ENCODE measurements at regions not wholly inside any gene's neighbourhood (a gene's known extent, or its start where the extent isn't known, plus 50 kb on each side); places are given as distances from the start of the nearest gene placed in this dataset.
"Not testable (repeated sequence)": the region's sequence is repeated elsewhere in the genome, so short reads cannot be mapped to it uniquely, and the experiment has no call there.

- no peak overlapping the region for H3K4me3 ChIP-seq (ENCODE audit: low read depth in 1 of 2, low read length in 2 of 2)
- no peaks in the 10 kb centered on the region for H3K36me3 ChIP-seq (ENCODE audit: control insufficient read depth in 1 of 2, insufficient read depth in 2 of 2, low read length in 2 of 2)
- H3K27ac ChIP-seq (ENCODE audit: low read length), result no peak overlapping the region
- no peaks in the 10 kb centered on the region for H3K4me1 ChIP-seq (ENCODE audit: control insufficient read depth in 1 of 2, insufficient read depth in 2 of 2, low read length in 2 of 2)
- H3K27me3 ChIP-seq (ENCODE audit: low read depth, low read length), result no peaks in the 10 kb centered on the region
- H3K9me3 ChIP-seq (ENCODE audit: control insufficient read depth in 1 of 2, low read length in 2 of 2), result no peaks in the 10 kb centered on the region
Observed at GRCh38 chr11:46207270-46207669, 70.2 kb upstream of the CREB3L1 start.

- H3K36me3 ChIP-seq (ENCODE audit: control insufficient read depth in 1 of 2, insufficient read depth in 2 of 2, low read length in 2 of 2); H3K4me1 ChIP-seq (ENCODE audit: control insufficient read depth in 1 of 2, insufficient read depth in 2 of 2, low read length in 2 of 2); H3K9me3 ChIP-seq (ENCODE audit: control insufficient read depth in 1 of 2, low read length in 2 of 2); H3K4me3 ChIP-seq (ENCODE audit: low read depth in 1 of 2, low read length in 2 of 2); H3K27ac ChIP-seq (ENCODE audit: low read length); H3K27me3 ChIP-seq (ENCODE audit: low read depth, low read length): not testable (repeated sequence)
Observed at GRCh38 chr11:46204415-46204814, 73.0 kb upstream of the CREB3L1 start.

DNA sequence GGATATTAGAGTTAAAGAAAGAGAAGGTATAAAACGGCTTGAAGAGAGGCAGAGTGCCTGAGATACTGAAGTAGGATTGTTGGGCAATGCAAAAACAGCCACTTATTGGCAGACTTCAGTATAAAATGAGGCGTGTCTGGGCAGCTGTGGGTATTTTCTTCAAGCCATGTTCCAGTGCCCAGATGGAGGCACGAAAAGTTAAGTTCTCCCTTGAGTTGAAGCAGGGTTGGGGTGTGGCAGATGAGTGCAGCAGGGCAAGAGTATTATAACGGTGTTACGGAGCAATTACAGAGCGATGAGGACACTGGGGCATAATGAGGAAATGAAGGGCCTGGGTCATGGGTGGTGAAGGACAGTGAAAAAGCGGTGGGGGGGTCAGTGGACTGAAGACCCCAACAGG is 73.7 kb upstream of the CREB3L1 start:
- no peak overlapping the region for H3K4me3 ChIP-seq (ENCODE audit: low read depth in 1 of 2, low read length in 2 of 2)
- no peaks in the 10 kb centered on the region for H3K4me1 ChIP-seq (ENCODE audit: control insufficient read depth in 1 of 2, insufficient read depth in 2 of 2, low read length in 2 of 2)
- H3K36me3 ChIP-seq (ENCODE audit: control insufficient read depth in 1 of 2, insufficient read depth in 2 of 2, low read length in 2 of 2), result no peaks in the 10 kb centered on the region
- H3K27me3 ChIP-seq (ENCODE audit: low read depth, low read length), result no peaks in the 10 kb centered on the region
- no peaks in the 10 kb centered on the region for H3K9me3 ChIP-seq (ENCODE audit: control insufficient read depth in 1 of 2, low read length in 2 of 2)
- no peak overlapping the region for H3K27ac ChIP-seq (ENCODE audit: low read length)

DNA sequence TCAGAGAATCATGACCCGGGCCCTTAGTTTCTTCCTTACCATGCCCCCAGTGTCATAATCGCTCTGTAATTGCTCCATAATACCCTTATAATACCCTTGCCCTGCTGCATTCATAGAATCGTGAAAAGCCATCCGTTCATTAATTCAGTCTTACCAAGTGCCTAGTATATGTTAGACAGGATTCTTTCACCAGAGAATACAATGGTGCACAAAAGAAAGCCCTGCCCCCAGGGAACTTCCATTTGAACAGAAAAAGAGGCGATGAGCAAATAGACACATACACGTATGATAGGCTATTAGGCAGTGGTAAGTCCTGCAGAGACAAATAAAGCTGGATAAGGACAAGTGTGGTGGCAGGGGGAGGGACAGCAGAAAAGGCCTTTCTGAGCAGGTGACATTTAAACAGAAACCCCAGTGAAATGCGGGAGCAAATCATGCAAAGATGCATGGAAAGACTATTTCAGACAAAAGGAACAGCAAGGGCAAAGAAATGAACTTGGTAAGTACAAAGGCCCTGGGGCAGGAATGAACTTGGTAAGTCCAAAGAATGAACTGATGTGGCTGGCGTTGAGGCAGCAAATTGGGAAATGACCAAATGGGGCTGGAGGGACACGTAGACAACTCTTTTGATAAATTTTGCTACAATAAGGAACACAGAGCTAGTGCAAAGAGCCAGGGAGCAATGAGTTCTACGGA is 74.6 kb upstream of the CREB3L1 start:
- no peaks in the 10 kb centered on the region for H3K9me3 ChIP-seq (ENCODE audit: control insufficient read depth in 1 of 2, low read length in 2 of 2)
- no peak overlapping the region for H3K27ac ChIP-seq (ENCODE audit: low read length)
- no peak overlapping the region for H3K4me3 ChIP-seq (ENCODE audit: low read depth in 1 of 2, low read length in 2 of 2)

GRCh38 chr11:46202149-46202548 is 75.3 kb upstream of the CREB3L1 start:
- Histone ChIP-seq H3K27me3 (ENCODE audit: low read depth, low read length) (no peaks in the 10 kb centered on the region), H3K4me3 (ENCODE audit: low read depth in 1 of 2, low read length in 2 of 2) (no peak overlapping the region)

More for the DNA sequence above, 74.6 kb upstream of the CREB3L1 start:
- Histone ChIP-seq H3K27me3 (ENCODE audit: low read depth, low read length) (no peaks in the 10 kb centered on the region), H3K4me1 (ENCODE audit: control insufficient read depth in 1 of 2, insufficient read depth in 2 of 2, low read length in 2 of 2) (no peaks in the 10 kb centered on the region), H3K36me3 (ENCODE audit: control insufficient read depth in 1 of 2, insufficient read depth in 2 of 2, low read length in 2 of 2) (no peaks in the 10 kb centered on the region)

DNA sequence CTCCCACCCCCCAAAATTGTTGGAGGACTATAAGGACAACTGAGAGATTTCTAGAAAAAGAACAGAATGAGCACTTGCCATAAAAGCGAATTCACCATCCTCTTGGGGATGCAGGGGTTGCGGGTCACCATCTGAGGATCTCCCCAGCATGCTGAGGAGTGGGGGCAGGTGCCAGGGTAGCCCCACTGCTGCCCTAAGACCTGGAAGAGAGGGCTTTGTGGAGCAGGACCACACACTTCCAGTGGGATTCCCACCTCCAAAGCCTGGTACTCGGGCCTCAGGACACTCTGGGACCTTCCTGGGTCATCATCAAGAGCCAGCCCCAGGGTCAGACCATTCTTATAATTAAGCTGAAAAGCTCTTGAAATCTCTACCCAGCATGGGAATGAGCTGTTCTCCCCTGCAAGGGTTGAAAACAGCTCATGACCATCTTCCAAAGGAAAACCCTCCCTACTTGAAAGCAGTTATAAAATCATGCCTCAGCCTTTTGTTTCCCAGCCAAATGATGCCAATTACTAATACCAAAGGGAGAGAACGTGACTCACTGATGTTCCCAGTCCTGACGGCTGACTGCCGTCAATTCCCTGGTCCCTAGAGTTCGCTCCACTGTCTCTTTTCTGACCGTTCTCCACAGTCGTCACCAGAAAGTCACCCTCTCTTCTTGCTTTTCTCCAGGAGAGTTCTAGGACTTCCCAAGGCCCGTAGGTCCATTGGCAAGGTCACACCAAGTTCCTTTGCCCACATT is 76.8 kb upstream of the CREB3L1 start:
- H3K9me3 ChIP-seq (ENCODE audit: control insufficient read depth in 1 of 2, low read length in 2 of 2), result no peaks in the 10 kb centered on the region
- H3K27ac ChIP-seq (ENCODE audit: low read length), result no peak overlapping the region
- H3K36me3 ChIP-seq (ENCODE audit: control insufficient read depth in 1 of 2, insufficient read depth in 2 of 2, low read length in 2 of 2), result no peaks in the 10 kb centered on the region
- H3K4me1 ChIP-seq (ENCODE audit: control insufficient read depth in 1 of 2, insufficient read depth in 2 of 2, low read length in 2 of 2), result no peaks in the 10 kb centered on the region
- no peaks in the 10 kb centered on the region for H3K27me3 ChIP-seq (ENCODE audit: low read depth, low read length)
- H3K4me3 ChIP-seq (ENCODE audit: low read depth in 1 of 2, low read length in 2 of 2), result no peak overlapping the region

More at GRCh38 chr11:46202149-46202548, 75.3 kb upstream of the CREB3L1 start:
- Histone ChIP-seq H3K36me3 (ENCODE audit: control insufficient read depth in 1 of 2, insufficient read depth in 2 of 2, low read length in 2 of 2) (no peaks in the 10 kb centered on the region), H3K4me1 (ENCODE audit: control insufficient read depth in 1 of 2, insufficient read depth in 2 of 2, low read length in 2 of 2) (no peaks in the 10 kb centered on the region), H3K27ac (ENCODE audit: low read length) (no peak overlapping the region), H3K9me3 (ENCODE audit: control insufficient read depth in 1 of 2, low read length in 2 of 2) (no peaks in the 10 kb centered on the region)

DNA sequence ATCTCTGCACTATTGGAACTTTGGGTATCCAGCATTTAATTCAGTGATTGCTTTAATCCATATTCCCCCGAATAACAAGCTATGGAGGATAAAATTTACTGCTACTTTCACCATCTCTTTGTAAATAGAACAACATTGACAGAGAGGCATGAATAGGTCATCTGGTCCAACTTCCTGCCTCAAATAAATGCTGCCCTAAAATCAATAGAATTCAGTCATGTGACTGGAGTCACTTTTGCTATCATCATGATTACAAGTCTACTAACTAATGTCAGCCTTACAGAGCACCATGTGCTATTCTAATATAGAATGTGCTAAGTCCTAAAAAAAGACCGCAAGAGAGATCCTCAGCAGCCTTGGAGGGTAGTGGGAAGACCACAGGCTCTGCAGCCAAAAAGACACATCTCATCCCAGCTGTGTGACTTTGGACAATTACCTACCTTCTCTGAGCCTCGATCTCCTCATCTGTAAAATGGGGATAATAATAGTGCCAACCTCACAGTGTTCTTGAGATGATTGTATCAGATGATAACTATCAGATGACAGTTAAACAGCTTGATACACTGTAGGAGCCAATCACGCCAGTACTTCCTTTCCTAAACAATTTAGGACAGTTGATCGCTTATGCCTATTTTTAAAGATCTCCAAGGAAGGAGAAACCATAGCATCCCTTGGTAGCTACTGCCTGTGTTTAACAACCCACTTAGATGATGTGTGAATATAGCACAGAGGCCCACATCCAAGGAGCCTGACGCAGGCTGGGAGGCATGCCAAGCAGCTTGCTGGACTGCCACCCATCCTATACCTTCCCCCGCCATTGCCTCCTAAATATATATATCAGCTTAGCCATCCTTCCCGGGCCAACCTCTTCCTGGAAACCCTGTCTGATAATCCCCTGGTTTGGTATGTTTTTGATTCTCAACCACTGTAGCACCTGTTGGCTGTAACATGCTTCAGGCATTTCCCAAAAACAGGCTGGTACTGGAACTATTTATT is 77.3 kb upstream of the PHF21A start:
- Histone ChIP-seq H3K36me3 (ENCODE audit: control insufficient read depth in 1 of 2, insufficient read depth in 2 of 2, low read length in 2 of 2) (no peaks in the 10 kb centered on the region), H3K4me1 (ENCODE audit: control insufficient read depth in 1 of 2, insufficient read depth in 2 of 2, low read length in 2 of 2) (no peaks in the 10 kb centered on the region), H3K9me3 (ENCODE audit: control insufficient read depth in 1 of 2, low read length in 2 of 2) (no peaks in the 10 kb centered on the region), H3K27ac (ENCODE audit: low read length) (no peak overlapping the region), H3K27me3 (ENCODE audit: low read depth, low read length) (no peaks in the 10 kb centered on the region), H3K4me3 (ENCODE audit: low read depth in 1 of 2, low read length in 2 of 2) (no peak overlapping the region)

- H3K27me3 ChIP-seq (ENCODE audit: low read depth, low read length), result no peaks in the 10 kb centered on the region
- H3K9me3 ChIP-seq (ENCODE audit: control insufficient read depth in 1 of 2, low read length in 2 of 2), result no peaks in the 10 kb centered on the region
- H3K36me3 ChIP-seq (ENCODE audit: control insufficient read depth in 1 of 2, insufficient read depth in 2 of 2, low read length in 2 of 2), result no peaks in the 10 kb centered on the region
- no peaks in the 10 kb centered on the region for H3K4me1 ChIP-seq (ENCODE audit: control insufficient read depth in 1 of 2, insufficient read depth in 2 of 2, low read length in 2 of 2)
- H3K27ac ChIP-seq (ENCODE audit: low read length), result no peak overlapping the region
- H3K4me3 ChIP-seq (ENCODE audit: low read depth in 1 of 2, low read length in 2 of 2), result no peak overlapping the region
Observed at GRCh38 chr11:46197421-46197820, 76.2 kb upstream of the PHF21A start.

DNA sequence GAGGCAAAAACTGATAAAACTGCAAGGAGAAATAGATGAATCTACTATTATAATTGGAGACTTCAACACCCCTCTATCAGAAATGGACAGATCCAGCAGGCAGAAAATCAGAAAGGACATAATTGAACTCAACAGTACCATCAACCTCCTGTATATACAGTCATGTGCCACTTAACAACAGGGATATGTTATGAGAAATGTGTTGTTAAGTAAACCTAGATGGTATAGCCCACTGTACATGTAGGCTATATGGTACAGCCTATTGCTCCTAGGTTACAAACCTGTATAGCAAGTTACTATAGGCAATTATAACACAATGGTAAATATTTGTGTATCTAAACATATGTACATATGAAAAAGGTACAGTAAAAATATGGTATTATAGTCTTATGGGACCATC is 66.8 kb upstream of the PHF21A start:
- H3K36me3 ChIP-seq (ENCODE audit: control insufficient read depth in 1 of 2, insufficient read depth in 2 of 2, low read length in 2 of 2), result no peaks in the 10 kb centered on the region
- H3K27ac ChIP-seq (ENCODE audit: low read length), result no peak overlapping the region
- H3K4me1 ChIP-seq (ENCODE audit: control insufficient read depth in 1 of 2, insufficient read depth in 2 of 2, low read length in 2 of 2), result no peaks in the 10 kb centered on the region
- peaks cover 0 to 15% of the 10 kb centered on the region in 2 donors for H3K9me3 ChIP-seq (ENCODE audit: control insufficient read depth in 1 of 2, low read length in 2 of 2)
- H3K27me3 ChIP-seq (ENCODE audit: low read depth, low read length), result no peaks in the 10 kb centered on the region
- H3K4me3 ChIP-seq (ENCODE audit: low read depth in 1 of 2, low read length in 2 of 2), result no peak overlapping the region

- Histone ChIP-seq H3K4me1 (ENCODE audit: control insufficient read depth in 1 of 2, insufficient read depth in 2 of 2, low read length in 2 of 2) (no peaks in the 10 kb centered on the region), H3K36me3 (ENCODE audit: control insufficient read depth in 1 of 2, insufficient read depth in 2 of 2, low read length in 2 of 2) (no peaks in the 10 kb centered on the region), H3K27me3 (ENCODE audit: low read depth, low read length) (no peaks in the 10 kb centered on the region), H3K4me3 (ENCODE audit: low read depth in 1 of 2, low read length in 2 of 2) (no peak overlapping the region), H3K9me3 (ENCODE audit: control insufficient read depth in 1 of 2, low read length in 2 of 2) (peaks cover 0 to 3% of the 10 kb centered on the region in 2 donors), H3K27ac (ENCODE audit: low read length) (no peak overlapping the region)
Observed at GRCh38 chr11:46183819-46184218, 62.6 kb upstream of the PHF21A start.

DNA sequence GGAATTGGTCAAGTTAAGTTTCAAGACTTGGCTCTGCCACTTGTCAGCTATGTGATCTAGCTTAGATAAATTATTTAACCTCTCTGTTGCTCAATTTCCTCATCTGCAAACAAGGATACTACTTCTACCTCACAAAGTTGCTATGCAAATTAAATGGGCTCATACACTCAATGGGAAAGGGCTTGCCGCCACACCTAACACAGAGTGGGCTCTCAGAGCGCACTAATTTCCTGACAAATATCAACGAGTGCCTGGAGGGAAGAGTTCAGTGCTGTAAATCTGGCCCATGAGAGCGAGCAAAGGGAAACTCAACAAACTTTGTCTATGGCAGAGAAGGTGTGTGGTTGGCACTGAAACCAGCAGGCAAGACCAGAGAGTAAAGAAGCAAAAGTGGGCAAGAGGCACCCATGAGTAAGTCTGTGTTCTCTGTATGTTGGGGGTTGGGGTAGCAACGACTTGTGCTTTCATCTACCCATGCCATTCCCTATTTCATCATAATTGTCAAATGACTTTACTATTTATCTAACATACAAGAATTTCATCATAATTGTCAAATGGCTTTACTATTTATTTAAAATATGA is 60.7 kb upstream of the PHF21A start:
- no peak overlapping the region for H3K4me3 ChIP-seq (ENCODE audit: low read depth in 1 of 2, low read length in 2 of 2)
- peaks cover 0 to 3% of the 10 kb centered on the region in 2 donors for H3K9me3 ChIP-seq (ENCODE audit: control insufficient read depth in 1 of 2, low read length in 2 of 2)
- H3K4me1 ChIP-seq (ENCODE audit: control insufficient read depth in 1 of 2, insufficient read depth in 2 of 2, low read length in 2 of 2), result no peaks in the 10 kb centered on the region
- H3K27ac ChIP-seq (ENCODE audit: low read length), result no peak overlapping the region
- no peaks in the 10 kb centered on the region for H3K27me3 ChIP-seq (ENCODE audit: low read depth, low read length)
- no peaks in the 10 kb centered on the region for H3K36me3 ChIP-seq (ENCODE audit: control insufficient read depth in 1 of 2, insufficient read depth in 2 of 2, low read length in 2 of 2)
